Amniotic epithelial cell (primary cell): ENCODE measurements at regions not wholly inside any gene's neighbourhood (a gene's known extent, or its start where the extent isn't known, plus 50 kb on each side); places are given as distances from the start of the nearest gene placed in this dataset.

Experiments
- DNase-seq: peaks from one replicate; pipeline ENCODE4 v3.0.0-alpha.2; 2010; ENCODE audit warnings: low read depth

DNA sequence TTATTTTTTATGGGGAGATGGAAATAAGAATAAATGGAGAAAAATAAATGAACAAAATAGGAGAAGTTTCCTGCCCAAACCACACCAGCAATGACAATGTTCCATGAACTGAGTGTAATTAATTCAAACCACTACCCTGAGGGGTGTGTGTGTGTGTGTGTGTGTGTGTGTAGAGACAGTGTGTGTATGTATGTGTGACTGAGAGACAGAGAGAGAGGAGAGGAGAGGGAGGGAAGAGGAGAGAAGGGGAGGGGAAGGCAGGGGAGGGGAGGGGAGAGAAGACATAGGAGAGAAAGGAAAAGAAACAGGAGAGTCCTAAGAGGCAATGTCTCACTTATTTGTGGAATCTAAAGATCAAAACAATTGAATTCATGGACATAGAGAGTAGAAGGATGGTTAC, 65.0 kb upstream of the POU2AF1 start:
- no peak for DNase-seq

- no peak for DNase-seq
These were observed 64.6 kb upstream of the POU2AF1 start for GRCh38 chr11:111443640-111444039.

DNA sequence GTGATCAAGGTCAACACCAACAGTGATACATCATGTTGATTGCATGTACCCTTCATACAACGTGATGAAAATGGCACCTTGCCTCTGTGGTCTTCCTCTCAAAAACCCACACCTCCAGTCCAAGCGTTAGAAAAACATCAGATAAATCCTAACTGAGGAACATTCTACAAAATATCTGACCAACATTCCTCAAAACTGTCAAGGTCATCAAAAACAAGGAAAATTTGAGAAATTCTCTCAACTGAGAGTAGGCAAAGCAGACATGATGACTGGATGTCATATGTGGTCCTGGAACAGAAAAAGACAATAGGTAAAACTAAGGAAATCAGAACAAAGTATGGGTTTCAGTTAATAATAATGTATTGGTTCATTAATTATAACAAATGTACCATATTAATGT, 64.0 kb upstream of the POU2AF1 start:
- no peak for DNase-seq

- DNase-seq, result peak; percentile 99
These were observed 62.4 kb upstream of the POU2AF1 start for GRCh38 chr11:111441443-111441842.

DNA sequence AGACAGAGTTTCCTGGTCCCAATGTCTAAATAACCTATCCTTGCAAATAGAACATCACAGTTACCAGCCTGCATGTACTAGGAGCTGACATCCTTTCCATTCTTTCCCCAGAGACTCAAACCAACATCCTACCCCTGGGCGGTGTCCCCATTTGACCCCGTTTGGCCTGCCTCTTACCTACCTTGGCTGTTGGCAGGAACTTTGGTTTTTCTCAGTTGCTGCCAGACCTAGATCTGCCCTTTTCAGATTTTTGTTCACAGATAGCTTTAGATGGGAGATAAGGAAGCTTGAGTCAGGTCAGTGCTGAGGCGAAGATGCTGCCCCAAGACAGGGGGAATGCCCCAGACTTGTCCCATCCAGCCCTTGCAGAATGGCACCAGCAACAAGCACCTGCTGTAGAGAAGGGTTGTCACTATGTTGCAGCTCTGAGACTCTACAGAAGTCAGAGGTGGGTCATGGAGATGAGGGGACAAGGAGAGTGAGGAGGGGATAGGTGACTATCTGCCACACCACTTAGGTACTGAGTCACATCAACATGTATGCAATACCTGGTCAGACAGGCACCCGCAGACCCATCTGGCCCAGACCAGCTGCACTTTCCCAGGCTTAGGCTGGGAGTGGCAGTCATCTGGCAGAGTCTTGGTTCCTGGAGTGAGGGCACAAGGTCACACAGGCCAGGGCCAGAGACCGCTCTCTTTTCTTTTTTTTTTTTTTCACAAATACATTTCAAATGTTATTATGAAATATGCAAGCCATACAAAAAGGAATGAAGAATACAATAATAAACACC, 61.5 kb upstream of the POU2AF1 start:
- DNase-seq, result peak; percentile 65

- no peak for DNase-seq
These were observed 60.8 kb upstream of the POU2AF1 start for GRCh38 chr11:111439901-111440300.

- no peak for DNase-seq
These were observed 59.9 kb upstream of the POU2AF1 start for GRCh38 chr11:111438846-111439520.

DNA sequence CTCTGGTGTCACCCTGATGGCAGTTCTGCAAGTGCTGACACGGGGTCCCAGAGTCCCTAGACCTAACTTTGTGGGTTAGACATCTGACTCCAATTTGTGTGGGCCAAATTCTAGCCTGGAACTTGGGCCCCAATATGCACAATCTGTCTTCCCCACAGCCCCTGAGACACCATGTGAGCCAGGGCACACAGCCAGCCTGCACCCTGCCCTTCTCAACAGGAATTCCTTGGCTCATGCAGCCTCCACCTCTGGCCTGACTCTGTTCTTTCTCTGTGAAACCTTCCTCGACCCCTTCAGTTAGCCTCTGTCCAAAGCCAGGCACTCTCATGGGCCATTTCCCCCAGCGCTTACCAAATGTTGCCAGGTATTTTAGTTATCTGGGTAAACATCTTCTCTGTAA, 59.1 kb upstream of the POU2AF1 start:
- DNase-seq, result no peak

DNA sequence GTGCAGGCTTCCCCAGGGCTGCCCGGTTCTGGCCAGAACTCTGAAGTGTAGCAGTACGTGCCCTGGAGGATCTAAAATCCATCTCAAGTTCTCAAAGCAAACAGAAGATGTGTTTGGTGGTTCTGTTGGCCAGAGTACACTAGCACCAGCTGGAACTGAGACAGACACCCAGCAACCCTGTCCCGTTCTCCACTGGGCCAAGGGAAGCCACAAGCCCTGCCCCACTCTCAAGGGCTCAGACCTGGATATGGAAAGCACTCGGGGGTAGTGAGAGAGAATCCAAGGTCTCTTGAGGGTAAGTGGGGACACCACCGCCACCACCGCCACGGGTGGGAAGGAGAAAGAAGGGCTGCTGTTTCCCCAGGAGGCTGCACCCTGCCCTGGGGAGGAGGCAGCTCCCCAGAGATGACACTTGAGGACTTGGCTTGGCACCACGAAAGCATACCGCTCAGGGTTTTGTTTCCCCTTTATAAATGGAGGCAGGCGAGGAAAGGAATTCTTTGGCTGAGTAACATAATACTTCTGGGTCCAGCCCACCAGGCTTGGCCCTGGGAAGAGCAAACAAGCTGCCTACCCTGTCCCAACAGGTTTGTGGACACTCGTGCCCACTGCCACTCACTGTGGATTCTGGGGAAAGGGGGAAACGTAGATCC, 56.1 kb upstream of the POU2AF1 start:
- no peak for DNase-seq

DNA sequence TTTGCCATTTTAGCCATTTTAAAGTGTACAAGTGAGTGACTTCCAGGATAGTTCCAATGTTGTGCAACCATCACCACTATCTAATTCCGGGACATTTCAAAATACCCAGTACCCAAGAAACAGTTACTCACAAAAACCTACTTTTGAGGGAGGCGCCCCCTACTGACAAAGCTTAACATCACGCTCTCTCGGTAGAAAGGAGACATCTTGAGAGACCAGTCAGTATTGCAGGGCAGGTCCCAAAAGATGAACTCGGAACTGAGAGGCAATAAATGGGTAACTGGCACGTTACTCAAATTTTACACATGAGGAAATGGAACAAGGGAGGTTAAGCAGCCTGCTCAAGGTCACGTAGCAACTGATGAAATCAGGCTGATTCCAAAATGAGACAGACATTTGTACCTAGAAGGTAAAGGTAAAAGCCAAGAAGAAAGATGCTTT, 50.0 kb upstream of the POU2AF1 start:
- DNase-seq, result peak; percentile 76
